ENCODE measurements at regions not wholly inside any gene's neighbourhood (a gene's known extent, or its start where the extent isn't known, plus 50 kb on each side); places are given as distances from the start of the nearest gene placed in this dataset.

- TF ChIP-seq POLR2A (IDR thresholded peaks at IDR 0.05) (no peak), CTCF (IDR thresholded peaks at IDR 0.05) (no peak)
These were observed 838.6 kb downstream of the RPS29 start for GRCh38 chr14:48747561-48748089.

All from ovary (tissue), 3 donors.